Bronchial epithelial cell (primary cell): ENCODE measurements at regions not wholly inside any gene's neighbourhood (a gene's known extent, or its start where the extent isn't known, plus 50 kb on each side); places are given as distances from the start of the nearest gene placed in this dataset.
"Not testable (repeated sequence)": the region's sequence is repeated elsewhere in the genome, so short reads cannot be mapped to it uniquely, and the experiment has no call there.

Experiments
- DNase-seq: peaks from one replicate; pipeline ENCODE4 v3.0.0-alpha.2; 2010; ENCODE audit warnings: low read depth
- FAIRE-seq: peaks from 2 replicates; lab custom pipeline; 2011; peaks lifted over from hg19 to GRCh38; lab: Jason Lieb, UNC
- H3K27me3 ChIP-seq: 2 replicates; pipeline ENCODE4 v1.5.1; 2011; ENCODE audit warnings: low read length; ENCODE audit not compliant: control insufficient read depth, insufficient read depth
- H3K36me3 ChIP-seq: 2 replicates; pipeline ENCODE4 v1.5.1; 2011; ENCODE audit warnings: low read length; ENCODE audit not compliant: control insufficient read depth, insufficient read depth
- H3K4me3 ChIP-seq: 2 replicates; pipeline ENCODE4 v1.5.1; 2011; ENCODE audit warnings: mild to moderate bottlenecking, low read depth, low read length, control low read depth
- TF ChIP-seq, protein P1 (sequence below): IDR thresholded peaks from 2 replicates; pipeline ENCODE4 v1.5.1; 2011; ENCODE audit warnings: mild to moderate bottlenecking, moderate library complexity, low read length, control low read depth, inconsistent platforms; ENCODE audit not compliant: insufficient read depth, severe bottlenecking

- DNase-seq, FAIRE-seq, H3K27me3 ChIP-seq: not testable (repeated sequence)
These were observed 468.7 kb downstream of the FAM72C start for GRCh38 chr1:143503048-143503447.

DNA sequence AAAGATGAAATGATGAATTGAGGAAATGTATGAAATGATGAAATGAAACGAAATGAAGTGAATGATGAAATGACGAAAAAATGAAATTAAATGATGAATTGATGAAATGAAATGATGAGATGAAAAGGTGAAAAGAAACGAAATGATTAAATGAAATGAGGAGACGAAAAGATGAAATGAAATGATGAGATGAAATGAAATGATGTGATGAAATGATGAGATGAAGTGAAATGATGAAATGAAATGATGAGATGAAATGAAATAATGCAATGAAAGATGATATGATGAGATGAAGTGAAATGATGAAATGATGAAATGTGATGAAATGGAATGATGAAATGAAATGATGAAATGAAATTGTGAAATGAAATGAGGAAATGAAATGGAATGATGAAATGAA is 469.7 kb downstream of the FAM72C start:
- not testable (repeated sequence) for FAIRE-seq, H3K36me3 ChIP-seq, DNase-seq, H3K4me3 ChIP-seq, H3K27me3 ChIP-seq

More at GRCh38 chr1:143503048-143503447, 468.7 kb downstream of the FAM72C start:
- H3K4me3 ChIP-seq, H3K36me3 ChIP-seq: not testable (repeated sequence)

- H3K27me3 ChIP-seq, FAIRE-seq: not testable (repeated sequence)
- peak overlapping the region; percentile 8 for H3K4me3 ChIP-seq
These were observed 473.6 kb downstream of the FAM72C start for GRCh38 chr1:143498059-143498749.

DNA sequence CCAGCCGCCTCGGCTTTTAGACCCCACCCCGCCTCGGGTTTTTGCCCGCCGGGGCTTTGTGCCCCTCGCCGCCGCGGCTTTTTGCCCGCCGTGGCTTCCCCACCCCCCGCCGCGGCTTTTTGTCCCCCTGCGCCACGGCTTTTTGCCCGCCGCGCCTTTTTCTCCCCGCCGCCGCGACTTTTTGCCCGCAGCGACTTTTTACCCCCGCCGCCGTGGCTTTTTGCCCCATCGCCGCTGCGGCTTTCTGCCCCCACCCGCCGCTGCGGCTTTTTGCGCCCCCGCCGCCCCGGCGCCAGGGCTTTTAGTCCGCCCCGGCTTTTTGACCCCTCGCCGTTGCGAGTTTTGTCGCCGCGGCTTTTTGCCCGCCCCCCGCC is 474.4 kb downstream of the FAM72C start:
- TF ChIP-seq, protein P1, sequence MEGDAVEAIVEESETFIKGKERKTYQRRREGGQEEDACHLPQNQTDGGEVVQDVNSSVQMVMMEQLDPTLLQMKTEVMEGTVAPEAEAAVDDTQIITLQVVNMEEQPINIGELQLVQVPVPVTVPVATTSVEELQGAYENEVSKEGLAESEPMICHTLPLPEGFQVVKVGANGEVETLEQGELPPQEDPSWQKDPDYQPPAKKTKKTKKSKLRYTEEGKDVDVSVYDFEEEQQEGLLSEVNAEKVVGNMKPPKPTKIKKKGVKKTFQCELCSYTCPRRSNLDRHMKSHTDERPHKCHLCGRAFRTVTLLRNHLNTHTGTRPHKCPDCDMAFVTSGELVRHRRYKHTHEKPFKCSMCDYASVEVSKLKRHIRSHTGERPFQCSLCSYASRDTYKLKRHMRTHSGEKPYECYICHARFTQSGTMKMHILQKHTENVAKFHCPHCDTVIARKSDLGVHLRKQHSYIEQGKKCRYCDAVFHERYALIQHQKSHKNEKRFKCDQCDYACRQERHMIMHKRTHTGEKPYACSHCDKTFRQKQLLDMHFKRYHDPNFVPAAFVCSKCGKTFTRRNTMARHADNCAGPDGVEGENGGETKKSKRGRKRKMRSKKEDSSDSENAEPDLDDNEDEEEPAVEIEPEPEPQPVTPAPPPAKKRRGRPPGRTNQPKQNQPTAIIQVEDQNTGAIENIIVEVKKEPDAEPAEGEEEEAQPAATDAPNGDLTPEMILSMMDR = no peak
- no peak overlapping the region for H3K4me3 ChIP-seq
- FAIRE-seq = no peak

More at GRCh38 chr1:143498059-143498749, 473.6 kb downstream of the FAM72C start:
- H3K36me3 ChIP-seq, DNase-seq: not testable (repeated sequence)

GRCh38 chr1:143496526-143497373 is 475.0 kb downstream of the FAM72C start:
- H3K27me3 ChIP-seq, H3K36me3 ChIP-seq, H3K4me3 ChIP-seq, DNase-seq, FAIRE-seq: not testable (repeated sequence)

More for the DNA sequence above, 474.4 kb downstream of the FAM72C start:
- DNase-seq = no peak
- H3K27me3 ChIP-seq = no peaks in the 10 kb centered on the region
- no peaks in the 10 kb centered on the region for H3K36me3 ChIP-seq
